Esophagus squamous epithelium (tissue), 4 donors: ENCODE measurements at regions not wholly inside any gene's neighbourhood (a gene's known extent, or its start where the extent isn't known, plus 50 kb on each side); places are given as distances from the start of the nearest gene placed in this dataset.

ENCODE experiments used
- CTCF ChIP-seq, 6 experiments: fragments of 450-650 bp in 4 of 6; fragments of 200-600 bp in 2 of 6; sonication (generic) in 2 of 6; IDR thresholded peaks; one replicate each; pipeline ENCODE4 v1.5.1; 2016 to 2019; ENCODE audit warnings: antibody characterized with exemption in 6 of 6, mild to moderate bottlenecking in 4 of 6, moderate library complexity in 4 of 6
- POLR2A ChIP-seq, 4 donors: fragments of 450-650 bp; IDR thresholded peaks; one replicate each; pipeline ENCODE4 v1.6.1; 2017; ENCODE audit warnings: antibody characterized with exemption in 4 of 4, mild to moderate bottlenecking in 4 of 4, moderate library complexity in 3 of 4

- TF ChIP-seq CTCF (IDR thresholded peaks at IDR 0.05) (no peak), POLR2A (IDR thresholded peaks at IDR 0.05) (no peak)
Observed at GRCh38 chr13:112153846-112154245, 86.9 kb downstream of the SOX1 start.
